Activated CD4-positive, alpha-beta T cell treated with anti-CD3 and anti-CD28 coated beads, Interleukin-2, amount 50 U/mL, for 16 hours (primary cell): ENCODE measurements at regions not wholly inside any gene's neighbourhood (a gene's known extent, or its start where the extent isn't known, plus 50 kb on each side); places are given as distances from the start of the nearest gene placed in this dataset.

Experiments
- DNase-seq: peaks from one replicate; pipeline ENCODE4 v3.0.0-alpha.2; 2020

- DNase-seq = no peak
Observed at GRCh38 chr2:108145557-108146326, 94.0 kb upstream of the SULT1C3 start.

DNA sequence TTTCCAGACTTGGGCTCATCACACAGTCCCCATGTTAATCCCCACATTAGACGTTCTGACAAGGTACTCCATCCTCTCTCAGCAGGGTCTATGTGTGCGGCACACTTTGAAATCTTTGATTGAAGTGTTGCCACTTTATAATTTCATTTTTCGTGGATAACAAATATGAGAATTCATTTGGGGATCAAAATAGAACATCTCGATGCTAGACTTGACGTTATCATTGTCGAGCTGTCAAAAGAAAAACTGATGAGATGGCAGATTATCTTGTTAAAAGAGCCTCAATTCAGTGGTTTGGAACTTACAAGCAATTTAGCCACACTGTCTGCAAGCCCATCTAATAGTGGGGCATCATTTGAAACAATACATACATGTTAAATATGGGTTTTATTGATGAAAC, 91.2 kb upstream of the SULT1C3 start:
- no peak for DNase-seq

GRCh38 chr2:108154366-108155061, 85.3 kb upstream of the SULT1C3 start:
- no peak for DNase-seq

DNA sequence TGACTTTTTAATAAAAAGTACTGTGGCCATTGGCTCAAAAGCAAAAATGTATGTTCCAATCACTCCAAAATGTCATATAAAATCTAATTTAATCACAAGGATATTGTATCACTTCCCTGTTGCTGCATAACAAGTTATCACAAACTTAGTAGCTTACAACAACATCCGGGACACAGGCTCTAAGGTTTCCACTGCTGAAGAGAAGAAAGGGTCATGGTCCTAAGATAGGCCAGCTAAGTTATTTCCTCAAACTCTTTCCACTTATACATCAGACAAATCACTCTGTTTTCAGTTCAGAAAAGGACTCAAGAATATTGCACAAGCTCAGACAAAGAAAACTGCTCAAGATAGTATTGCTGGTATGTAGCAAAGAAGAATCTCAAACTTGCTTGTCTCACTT, 78.5 kb upstream of the SULT1C3 start:
- DNase-seq = no peak

- no peak for DNase-seq
Observed at GRCh38 chr2:108164318-108164717, 75.5 kb upstream of the SULT1C3 start.

GRCh38 chr2:108165729-108166128, 74.0 kb upstream of the SULT1C3 start:
- no peak for DNase-seq

DNA sequence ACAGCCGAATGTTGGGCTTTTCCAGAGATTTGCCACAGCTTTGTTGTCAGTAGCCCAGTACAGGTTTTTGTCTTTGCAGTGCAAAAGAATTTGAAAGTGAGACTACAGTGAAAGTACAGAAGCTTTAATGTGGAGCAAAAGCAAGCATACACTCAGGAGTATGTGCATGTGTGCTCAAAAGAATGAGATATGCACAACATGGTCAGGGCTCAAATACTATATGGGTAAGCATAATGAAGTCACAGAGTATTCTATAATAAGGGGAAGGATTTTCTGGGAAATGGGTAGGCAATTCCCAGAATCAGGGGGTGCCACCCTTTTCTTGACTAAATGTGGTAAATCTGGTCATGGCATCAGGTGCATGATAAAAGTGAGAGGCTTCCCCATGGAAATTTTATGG, 72.1 kb upstream of the SULT1C3 start:
- no peak for DNase-seq

DNA sequence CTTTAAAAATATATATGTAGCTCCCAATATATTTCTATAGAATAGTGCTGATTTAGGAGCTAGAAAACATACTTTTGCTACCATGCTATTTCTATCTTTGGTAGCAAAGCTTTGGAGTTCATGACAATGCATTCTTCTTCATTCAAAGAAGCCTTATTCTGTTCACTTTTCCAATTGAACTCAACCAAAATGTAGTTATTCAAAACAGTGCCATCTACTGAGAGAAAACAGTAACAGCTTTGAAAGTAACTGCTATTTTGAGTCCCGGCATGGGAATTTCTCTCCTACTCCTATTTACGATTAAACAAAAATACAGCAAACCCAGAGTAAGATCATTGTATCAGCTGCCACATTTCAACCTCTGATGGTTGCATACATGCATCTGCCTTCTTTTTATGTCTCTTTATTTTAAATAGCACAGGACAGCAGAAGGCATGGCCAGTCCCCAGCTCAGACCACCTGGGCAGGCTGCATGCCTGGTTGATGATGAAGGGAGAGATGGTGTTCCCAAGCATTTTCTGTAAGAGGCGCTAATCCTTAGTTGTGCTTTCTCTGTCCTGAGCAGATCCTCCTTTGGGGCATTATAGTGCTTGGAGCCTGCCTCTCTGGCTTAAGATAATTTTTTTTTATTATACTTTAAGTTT, 69.7 kb upstream of the SULT1C3 start:
- DNase-seq = no peak

DNA sequence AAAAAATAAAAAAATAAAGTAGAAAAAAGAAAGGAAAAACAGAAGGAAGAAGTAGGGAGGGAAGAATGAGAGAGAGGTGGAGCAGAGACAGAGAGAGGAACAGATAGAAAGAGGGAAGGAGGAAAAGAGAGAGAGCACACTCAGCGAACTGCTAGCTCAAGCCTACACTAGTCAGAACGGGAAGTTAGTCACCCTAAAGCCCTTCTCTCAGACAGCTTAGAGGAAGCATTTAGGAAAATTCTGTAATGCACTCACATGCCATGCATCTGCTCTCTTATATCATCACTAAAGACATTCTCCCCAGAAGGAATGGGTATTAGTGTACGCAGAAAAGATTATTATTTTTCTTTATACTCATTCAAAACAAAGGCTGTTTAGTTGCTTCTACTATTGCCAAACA, 68.1 kb upstream of the SULT1C3 start:
- no peak for DNase-seq

DNA sequence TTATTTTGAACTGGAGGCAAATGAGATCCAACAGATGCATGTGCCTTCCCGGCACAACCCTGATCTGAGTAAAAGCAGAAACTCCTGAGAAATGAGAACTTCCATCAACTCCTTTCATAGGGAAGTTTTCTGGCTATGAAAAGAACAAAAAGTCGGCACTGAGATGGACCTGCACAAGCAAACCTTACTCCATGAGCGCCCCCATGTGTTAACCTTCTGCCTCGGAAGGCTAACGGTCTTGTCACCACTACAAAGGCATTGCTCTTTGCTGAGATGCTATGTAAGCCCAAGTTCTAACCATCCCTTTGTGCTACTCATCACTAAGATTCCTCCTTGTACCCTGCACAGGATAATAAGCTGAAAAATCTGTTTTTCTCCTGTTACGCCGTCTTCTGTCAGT, 57.3 kb upstream of the SULT1C3 start:
- DNase-seq = peak; percentile 17

- peak; percentile 5 for DNase-seq
Observed at GRCh38 chr2:108184419-108184818, 55.3 kb upstream of the SULT1C3 start.

DNA sequence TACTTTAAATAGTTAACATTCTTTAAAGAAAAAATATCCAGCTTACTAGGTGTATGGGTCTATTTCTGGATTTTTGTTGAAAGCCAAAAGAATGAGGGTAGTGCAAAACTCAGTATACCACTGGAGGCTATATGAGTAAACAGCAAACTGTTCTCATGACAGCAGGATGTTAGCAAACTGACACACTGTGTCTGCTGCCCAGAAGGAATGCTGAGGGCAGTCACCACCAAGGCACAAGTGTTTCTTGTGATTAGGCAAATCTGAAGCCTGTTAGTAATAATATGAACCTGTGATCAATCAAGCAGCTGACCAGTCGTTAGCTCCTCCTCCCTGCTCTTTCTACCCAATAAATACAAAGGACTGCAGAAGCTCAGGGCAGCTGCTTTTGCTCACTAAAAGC, 50.5 kb upstream of the SULT1C3 start:
- DNase-seq = no peak
